Osteocyte (in vitro differentiated cells): ENCODE measurements at regions not wholly inside any gene's neighbourhood (a gene's known extent, or its start where the extent isn't known, plus 50 kb on each side); places are given as distances from the start of the nearest gene placed in this dataset.

Experiments
- DNase-seq: peaks from one replicate; pipeline ENCODE4 v3.0.0; 2021; ENCODE audit warnings: mixed read lengths; ENCODE audit not compliant: unreplicated experiment; ENCODE audit errors: extremely low spot score
- H3K27ac Mint-ChIP-seq: one replicate; pipeline ENCODE4 v1.8.0; 2021; ENCODE audit warnings: mild to moderate bottlenecking, mixed read lengths; ENCODE audit not compliant: unreplicated experiment
- H3K27me3 Mint-ChIP-seq: one replicate; pipeline ENCODE4 v1.8.0; 2021; ENCODE audit warnings: mixed read lengths; ENCODE audit not compliant: unreplicated experiment
- H3K36me3 Mint-ChIP-seq: one replicate; pipeline ENCODE4 v1.8.0; 2021; ENCODE audit warnings: mixed read lengths; ENCODE audit not compliant: unreplicated experiment
- H3K4me1 Mint-ChIP-seq: one replicate; pipeline ENCODE4 v1.8.0; 2021; ENCODE audit warnings: mixed read lengths; ENCODE audit not compliant: unreplicated experiment
- H3K4me3 Mint-ChIP-seq: one replicate; pipeline ENCODE4 v1.8.0; 2021; ENCODE audit warnings: mild to moderate bottlenecking, moderate library complexity, mixed read lengths; ENCODE audit not compliant: unreplicated experiment
- H3K9me3 Mint-ChIP-seq: one replicate; pipeline ENCODE4 v1.8.0; 2021; ENCODE audit warnings: mixed read lengths; ENCODE audit not compliant: unreplicated experiment
- CTCF ChIP-seq: fragments of 200-600 bp; sonication (generic); IDR thresholded peaks from 2 replicates; pipeline ENCODE4 v1.5.0; 2021; ENCODE audit warnings: antibody characterized with exemption, mild to moderate bottlenecking, moderate library complexity

DNA sequence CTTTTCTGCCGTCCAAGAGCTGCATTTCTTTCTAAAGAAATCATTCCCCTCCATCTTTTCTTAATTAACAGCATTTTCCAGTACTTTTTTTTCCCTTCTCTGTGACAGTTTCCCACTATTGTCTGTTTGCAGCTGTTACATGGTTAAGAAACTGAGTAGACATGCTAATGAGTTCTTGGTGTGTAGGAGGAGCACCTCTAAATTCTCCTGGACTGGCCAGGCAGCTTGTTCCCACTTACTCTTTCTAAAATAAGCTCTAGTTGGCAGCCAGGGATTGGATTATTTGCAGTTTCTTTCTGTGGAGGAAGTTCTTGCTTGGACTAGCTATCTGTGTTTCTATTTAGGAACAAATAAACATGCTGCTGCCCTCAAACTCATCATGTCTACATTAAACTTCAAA lies 235.1 kb upstream of the GAP43 start:
- no peak overlapping the region for H3K4me3 Mint-ChIP-seq
- peak overlapping the region; percentile 35 for H3K27ac Mint-ChIP-seq
- H3K4me1 Mint-ChIP-seq: peaks cover 29% of the 10 kb centered on the region
- no peak for DNase-seq
- TF ChIP-seq CTCF: no peak
- H3K36me3 Mint-ChIP-seq: no peaks in the 10 kb centered on the region
- no peaks in the 10 kb centered on the region for H3K27me3 Mint-ChIP-seq
- H3K9me3 Mint-ChIP-seq: no peaks in the 10 kb centered on the region

GRCh38 chr3:115388811-115389210 lies 234.5 kb upstream of the GAP43 start:
- Mint-ChIP-seq H3K27me3 (no peaks in the 10 kb centered on the region), H3K4me3 (no peak overlapping the region), H3K9me3 (no peaks in the 10 kb centered on the region), H3K36me3 (no peaks in the 10 kb centered on the region), H3K4me1 (peaks cover 29% of the 10 kb centered on the region), H3K27ac (peak overlapping the region; percentile 9)
- DNase-seq: no peak
- TF ChIP-seq CTCF: no peak

DNA sequence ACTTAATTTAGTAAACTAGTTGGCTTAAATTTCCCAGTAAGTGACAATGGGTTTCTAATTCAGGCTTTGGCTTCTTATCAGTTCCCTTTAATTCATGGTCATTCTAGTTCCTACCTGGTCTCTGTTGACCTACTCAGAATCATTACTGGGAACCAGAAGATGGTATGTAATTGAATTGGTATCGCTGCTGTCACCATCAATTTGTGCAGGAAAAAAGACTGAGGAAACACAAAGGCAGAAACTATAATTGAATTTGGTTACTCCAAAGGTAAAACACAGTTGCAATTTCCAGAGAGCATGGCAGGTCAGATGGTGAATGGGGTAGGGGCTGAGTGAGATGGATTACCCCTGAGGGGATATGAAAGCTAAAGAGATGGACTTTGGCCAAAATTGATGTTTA lies 226.5 kb upstream of the GAP43 start:
- Mint-ChIP-seq H3K27me3 (no peaks in the 10 kb centered on the region), H3K4me3 (no peak overlapping the region), H3K27ac (no peak overlapping the region), H3K9me3 (no peaks in the 10 kb centered on the region), H3K36me3 (no peaks in the 10 kb centered on the region), H3K4me1 (peaks cover 23% of the 10 kb centered on the region)
- TF ChIP-seq CTCF: no peak
- DNase-seq: no peak

DNA sequence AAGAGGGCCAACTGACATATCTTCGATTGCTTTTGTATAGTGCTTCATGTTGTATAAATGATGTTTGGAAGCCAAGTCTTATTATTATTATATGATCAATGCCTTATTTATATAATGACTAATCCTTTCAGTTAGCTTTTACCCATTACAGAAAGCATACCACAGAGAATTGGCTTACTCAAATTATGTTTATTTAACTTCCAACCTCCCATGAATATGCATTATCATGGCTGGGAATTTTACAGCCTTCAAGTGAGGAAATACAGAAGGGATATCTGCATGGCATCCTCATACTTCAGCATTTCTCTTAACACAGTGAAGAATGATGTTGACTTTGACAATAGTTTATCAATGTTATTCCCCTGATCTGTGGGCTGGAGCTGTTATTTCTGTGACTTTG lies 225.9 kb upstream of the GAP43 start:
- no peak for TF ChIP-seq CTCF
- Mint-ChIP-seq H3K4me1 (peaks cover 29% of the 10 kb centered on the region), H3K27me3 (no peaks in the 10 kb centered on the region), H3K4me3 (no peak overlapping the region), H3K9me3 (no peaks in the 10 kb centered on the region), H3K27ac (no peak overlapping the region), H3K36me3 (no peaks in the 10 kb centered on the region)
- DNase-seq: no peak

- Mint-ChIP-seq H3K4me3 (no peak overlapping the region), H3K36me3 (peaks cover 3% of the 10 kb centered on the region), H3K27ac (no peak overlapping the region), H3K9me3 (peaks cover 4% of the 10 kb centered on the region), H3K27me3 (no peaks in the 10 kb centered on the region), H3K4me1 (peaks cover 38% of the 10 kb centered on the region)
- no peak for DNase-seq
- no peak for TF ChIP-seq CTCF
These were observed 224.8 kb upstream of the GAP43 start for GRCh38 chr3:115398506-115398905.
